B cell (primary cell): ENCODE measurements at regions not wholly inside any gene's neighbourhood (a gene's known extent, or its start where the extent isn't known, plus 50 kb on each side); places are given as distances from the start of the nearest gene placed in this dataset.

Source experiments
- ATAC-seq: fragments of 200-7000 bp; cut with Tn5 transposase; one replicate; pipeline ENCODE4 v1.10.0; 2021; ENCODE audit warnings: low read depth, mild to moderate bottlenecking, moderate number of reproducible peaks, moderate library complexity
- CTCF ChIA-PET: fragments of 350-600 bp; sonication (Branson Sonifier 250); formaldehyde crosslinking; loops from one replicate; lab custom pipeline; 2021; ENCODE audit warnings: antibody characterized with exemption, inconsistent platforms; lab: Charles Lee
- POLR2A ChIA-PET: fragments of 350-600 bp; sonication (Branson Sonifier 250); formaldehyde crosslinking; loops from one replicate; lab custom pipeline; 2021; ENCODE audit warnings: antibody characterized with exemption; lab: Charles Lee
- DNase-seq: peaks from one replicate; pipeline ENCODE4 v3.0.0; 2013
- H2AFZ ChIP-seq: 2 replicates; pipeline ENCODE4 v1.6.1; 2012; ENCODE audit warnings: mild to moderate bottlenecking, low read depth, low read length; ENCODE audit not compliant: insufficient read depth, poor library complexity, severe bottlenecking
- H3K27ac ChIP-seq, 2 donors: 1 replicate in 1 of 2; 2 replicates in 1 of 2; pipeline ENCODE4 v1.5.1; 2012 to 2013; ENCODE audit warnings: low read length in 2 of 2, mild to moderate bottlenecking in 2 of 2, moderate library complexity in 1 of 2
- H3K27me3 ChIP-seq, 4 experiments: fragments of 200-600 bp in 1 of 4; sonication (generic) in 1 of 4; replicated peaks in 1 of 4; 1 replicate in 2 of 4; 2 replicates in 2 of 4; pipeline versions ENCODE4 v1.6.1 to v1.7.0; 2013 to 2016; ENCODE audit warnings: low read length in 3 of 4, mild to moderate bottlenecking in 2 of 4, mixed read lengths in 1 of 4, moderate library complexity in 1 of 4; ENCODE audit not compliant: insufficient read depth in 4 of 4, control insufficient read depth in 3 of 4; ENCODE audit errors: control extremely low read depth in 1 of 4
- H3K36me3 ChIP-seq, 2 experiments: replicated peaks in 1 of 2; 1 replicate in 1 of 2; 2 replicates in 1 of 2; pipeline versions ENCODE4 v1.6.1 to v1.7.1; 2013; ENCODE audit warnings: low read length in 1 of 2; ENCODE audit not compliant: insufficient read depth in 2 of 2, control insufficient read depth in 1 of 2; ENCODE audit errors: control extremely low read depth in 1 of 2, extremely low read depth in 1 of 2
- H3K4me1 ChIP-seq, 2 donors: fragments of 200-600 bp in 1 of 2; sonication (generic) in 1 of 2; 1 replicate in 1 of 2; 2 replicates in 1 of 2; pipeline versions ENCODE4 v1.5.1 to v1.6.1; 2013 to 2017; ENCODE audit warnings: low read length in 2 of 2; ENCODE audit not compliant: control insufficient read depth in 2 of 2, insufficient read depth in 2 of 2
- H3K4me2 ChIP-seq: replicated peaks from 2 replicates; pipeline ENCODE3; 2012; ENCODE audit warnings: mild to moderate bottlenecking, low read depth, low read length; ENCODE audit not compliant: poor library complexity, severe bottlenecking
- H3K4me3 ChIP-seq, 5 experiments: fragments of 200-600 bp in 1 of 5; sonication (generic) in 1 of 5; 1 replicate in 3 of 5; 2 replicates in 2 of 5; pipeline versions ENCODE4 v1.5.1 to v1.7.0; 2011 to 2016; ENCODE audit warnings: low read length in 4 of 5, mild to moderate bottlenecking in 4 of 5, low read depth in 2 of 5, control low read depth in 1 of 5, moderate library complexity in 1 of 5; ENCODE audit not compliant: insufficient read depth in 1 of 5; ENCODE audit errors: control extremely low read depth in 1 of 5, extremely low read depth in 1 of 5
- H3K79me2 ChIP-seq: fragments of 200-600 bp; sonication (generic); one replicate; pipeline ENCODE4 v1.6.0; 2016; ENCODE audit warnings: low read length; ENCODE audit not compliant: control insufficient read depth, insufficient read depth
- H3K9ac ChIP-seq: fragments of 200-600 bp; sonication (generic); 2 replicates; pipeline ENCODE4 v1.6.1; 2017; ENCODE audit warnings: mild to moderate bottlenecking, low read length, moderate library complexity
- H3K9me3 ChIP-seq, 3 donors: one replicate each; pipeline versions ENCODE4 v1.6.1 to v1.7.1; 2013; ENCODE audit warnings: low read length in 2 of 3; ENCODE audit not compliant: control insufficient read depth in 2 of 3, insufficient read depth in 1 of 3; ENCODE audit errors: control extremely low read depth in 1 of 3
- H4K20me1 ChIP-seq: 2 replicates; pipeline ENCODE4 v1.6.0; 2012; ENCODE audit warnings: mild to moderate bottlenecking, low read length; ENCODE audit not compliant: insufficient read depth, control insufficient read depth, poor library complexity, severe bottlenecking
- H3K27ac Mint-ChIP-seq: one replicate; pipeline ENCODE4 v1.8.0; 2021; ENCODE audit warnings: mixed read lengths
- H3K27me3 Mint-ChIP-seq: one replicate; pipeline ENCODE4 v1.8.0; 2021; ENCODE audit warnings: mixed read lengths
- H3K4me1 Mint-ChIP-seq: one replicate; pipeline ENCODE4 v1.8.0; 2021; ENCODE audit warnings: mixed read lengths
- H3K4me3 Mint-ChIP-seq: one replicate; pipeline ENCODE4 v1.8.0; 2021; ENCODE audit warnings: mixed read lengths
- H3K9me3 Mint-ChIP-seq: one replicate; pipeline ENCODE4 v1.8.0; 2022; ENCODE audit warnings: mixed read lengths; ENCODE audit not compliant: insufficient read depth
- EZH2 ChIP-seq: IDR thresholded peaks from 2 replicates; pipeline ENCODE4 v1.6.1; 2012; ENCODE audit warnings: borderline replicate concordance, low read depth, mild to moderate bottlenecking, moderate library complexity, low read length; ENCODE audit not compliant: insufficient read depth, poor library complexity, severe bottlenecking
- WGBS: methylation state at CpG from one replicate; pipeline ENCODE4 v1.1.5; 2013; ENCODE audit warnings: missing lambda C conversion rate; ENCODE audit not compliant: insufficient coverage; 5-methylcytosine and 5-hydroxymethylcytosine counted together
- intact Hi-C: fragments of 100-400 bp; cut with micrococcal nuclease; formaldehyde crosslinking; loops from one replicate; pipeline ENCODE4 v1.10.0; 2022
- TF ChIP-seq, protein P1 (sequence below): fragments of 200-600 bp; IDR thresholded peaks from one replicate; pipeline ENCODE4 v1.8.0; 2022; ENCODE audit warnings: antibody characterized with exemption, mild to moderate bottlenecking

DNA sequence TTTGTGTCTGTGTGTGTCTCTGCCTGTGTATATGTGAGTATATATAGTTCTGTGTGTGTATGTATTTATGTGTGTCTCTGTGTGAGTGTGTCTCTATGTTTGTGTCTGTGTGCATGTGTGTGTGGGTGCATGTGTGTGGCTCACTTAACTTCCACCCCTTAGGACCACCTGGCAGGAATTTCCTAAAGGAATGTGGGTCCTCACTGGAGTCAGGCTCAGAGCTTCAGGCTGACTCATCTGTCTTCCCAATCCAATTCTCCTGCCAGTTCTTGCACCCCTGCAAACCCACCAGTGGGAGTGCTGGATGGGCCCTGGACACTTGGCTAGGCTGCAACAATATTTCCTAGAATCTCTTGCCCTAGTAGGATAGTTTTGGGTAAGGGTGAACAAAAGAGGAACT lies 70.2 kb upstream of the GRB10 start:
- H3K4me1 Mint-ChIP-seq = no peaks in the 10 kb centered on the region
- Histone ChIP-seq H3K27ac (no peak overlapping the region), H3K4me1 (no peaks in the 10 kb centered on the region), H3K4me3 (no peak overlapping the region), H3K9me3 (peaks cover 0 to 13% (median 0%) of the 10 kb centered on the region in 3 donors), H3K36me3 (no peaks in the 10 kb centered on the region), H2AFZ (no peak overlapping the region), H4K20me1 (no peaks in the 10 kb centered on the region), H3K9ac (no peak overlapping the region), H3K4me2 (no peak overlapping the region), H3K79me2 (no peaks in the 10 kb centered on the region), H3K27me3 (no peaks in the 10 kb centered on the region)
- ATAC-seq (no peak), DNase-seq (no peak)
- H3K27ac Mint-ChIP-seq = no peak overlapping the region
- no peak overlapping the region for H3K4me3 Mint-ChIP-seq
- intact Hi-C loops = no loop called here
- ChIA-PET CTCF (no interaction called here), POLR2A (no interaction called here)
- H3K9me3 Mint-ChIP-seq = peaks cover 2% of the 10 kb centered on the region
- TF ChIP-seq EZH2 = no peak
- TF ChIP-seq, protein P1, sequence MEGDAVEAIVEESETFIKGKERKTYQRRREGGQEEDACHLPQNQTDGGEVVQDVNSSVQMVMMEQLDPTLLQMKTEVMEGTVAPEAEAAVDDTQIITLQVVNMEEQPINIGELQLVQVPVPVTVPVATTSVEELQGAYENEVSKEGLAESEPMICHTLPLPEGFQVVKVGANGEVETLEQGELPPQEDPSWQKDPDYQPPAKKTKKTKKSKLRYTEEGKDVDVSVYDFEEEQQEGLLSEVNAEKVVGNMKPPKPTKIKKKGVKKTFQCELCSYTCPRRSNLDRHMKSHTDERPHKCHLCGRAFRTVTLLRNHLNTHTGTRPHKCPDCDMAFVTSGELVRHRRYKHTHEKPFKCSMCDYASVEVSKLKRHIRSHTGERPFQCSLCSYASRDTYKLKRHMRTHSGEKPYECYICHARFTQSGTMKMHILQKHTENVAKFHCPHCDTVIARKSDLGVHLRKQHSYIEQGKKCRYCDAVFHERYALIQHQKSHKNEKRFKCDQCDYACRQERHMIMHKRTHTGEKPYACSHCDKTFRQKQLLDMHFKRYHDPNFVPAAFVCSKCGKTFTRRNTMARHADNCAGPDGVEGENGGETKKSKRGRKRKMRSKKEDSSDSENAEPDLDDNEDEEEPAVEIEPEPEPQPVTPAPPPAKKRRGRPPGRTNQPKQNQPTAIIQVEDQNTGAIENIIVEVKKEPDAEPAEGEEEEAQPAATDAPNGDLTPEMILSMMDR = no peak
- peaks cover 6% of the 10 kb centered on the region for H3K27me3 Mint-ChIP-seq

DNA sequence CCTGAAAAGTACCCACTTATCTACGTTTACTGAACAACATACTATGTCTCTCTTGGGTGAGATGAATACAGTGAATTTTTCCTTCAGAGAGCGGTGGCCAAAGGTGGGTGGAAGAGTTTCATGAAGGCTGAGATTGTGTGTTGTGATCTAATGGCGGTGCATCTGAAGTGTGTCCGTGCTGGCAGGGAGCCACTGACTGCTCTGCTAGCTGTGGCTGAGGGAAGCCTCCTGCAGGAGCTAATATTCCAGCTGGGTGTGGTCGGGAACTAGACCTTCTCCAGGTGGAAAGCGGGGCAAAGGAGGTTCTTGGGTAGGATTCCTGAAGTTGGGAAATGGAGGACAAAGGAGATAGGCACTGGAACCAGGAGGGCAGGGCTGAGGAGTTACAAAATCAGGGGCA lies 69.2 kb upstream of the GRB10 start:
- H2AFZ ChIP-seq = no peak overlapping the region
- Mint-ChIP-seq H3K9me3 (peaks cover 2% of the 10 kb centered on the region), H3K4me1 (no peaks in the 10 kb centered on the region), H3K4me3 (no peak overlapping the region), H3K27me3 (peaks cover 6% of the 10 kb centered on the region), H3K27ac (no peak overlapping the region)
- no peaks in the 10 kb centered on the region for H3K79me2 ChIP-seq
- no peak overlapping the region for H3K9ac ChIP-seq
- H3K27me3 ChIP-seq = no peaks in the 10 kb centered on the region
- ChIA-PET POLR2A (no interaction called here), CTCF (no interaction called here)
- intact Hi-C loops = no loop called here
- no peaks in the 10 kb centered on the region for H3K4me1 ChIP-seq
- peaks cover 0 to 13% (median 0%) of the 10 kb centered on the region in 3 donors for H3K9me3 ChIP-seq
- no peak overlapping the region for H3K4me3 ChIP-seq
- H3K36me3 ChIP-seq = no peaks in the 10 kb centered on the region
- WGBS = 86% methylated on average over 5 of the region's 6 CpGs
- H4K20me1 ChIP-seq = no peaks in the 10 kb centered on the region
- no peak for DNase-seq
- H3K4me2 ChIP-seq = no peak overlapping the region
- no peak for ATAC-seq
- H3K27ac ChIP-seq = no peak overlapping the region
- TF ChIP-seq, protein P1 = no peak
- TF ChIP-seq EZH2 = no peak
